ENCODE measurements at regions not wholly inside any gene's neighbourhood (a gene's known extent, or its start where the extent isn't known, plus 50 kb on each side); places are given as distances from the start of the nearest gene placed in this dataset.

DNA sequence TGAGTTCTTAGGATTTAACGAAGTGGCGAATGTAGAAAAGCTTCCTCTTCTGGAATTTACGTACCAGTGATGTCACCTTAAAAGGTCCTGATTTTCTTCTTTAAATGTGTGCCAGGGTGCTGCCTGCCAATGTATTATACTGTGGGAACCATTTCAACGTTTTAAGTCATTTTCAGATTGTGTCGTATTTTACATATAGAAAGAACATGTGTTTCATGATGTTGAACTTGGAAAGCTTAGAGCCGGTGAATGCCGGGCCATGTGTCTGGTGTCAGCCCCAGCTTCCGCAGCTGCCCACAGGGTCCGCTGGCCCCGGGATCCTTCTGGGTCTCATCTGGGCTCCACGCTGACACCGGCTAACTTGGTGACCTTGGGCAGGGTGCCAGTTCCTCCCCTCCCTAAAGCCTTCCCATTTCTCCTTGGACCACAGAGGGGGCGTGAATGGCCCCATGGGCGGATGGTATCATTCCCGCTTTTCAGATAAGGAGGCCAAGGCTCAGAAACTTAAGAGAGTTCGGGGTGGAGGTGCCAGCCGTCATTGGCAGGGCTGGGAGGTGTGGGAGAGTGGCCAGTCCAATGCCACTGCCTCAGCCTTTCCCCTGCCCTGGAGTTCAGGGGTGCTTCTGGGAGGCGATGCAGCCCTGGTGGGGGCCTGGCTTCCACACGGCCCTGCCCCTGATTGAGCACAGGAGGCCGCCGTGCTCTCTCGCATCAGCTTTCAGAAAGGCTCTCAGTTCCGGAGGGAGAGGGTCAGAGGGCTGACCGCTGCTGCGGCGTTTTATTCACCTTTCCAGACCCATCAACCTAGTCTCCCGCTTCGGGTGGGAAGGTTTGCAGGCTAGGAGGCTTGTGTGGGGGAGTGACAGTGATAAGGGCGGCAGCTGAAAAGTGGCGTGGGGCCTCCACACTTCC lies 68.8 kb upstream of the CIBAR2 start:
- TF ChIP-seq, protein P1, sequence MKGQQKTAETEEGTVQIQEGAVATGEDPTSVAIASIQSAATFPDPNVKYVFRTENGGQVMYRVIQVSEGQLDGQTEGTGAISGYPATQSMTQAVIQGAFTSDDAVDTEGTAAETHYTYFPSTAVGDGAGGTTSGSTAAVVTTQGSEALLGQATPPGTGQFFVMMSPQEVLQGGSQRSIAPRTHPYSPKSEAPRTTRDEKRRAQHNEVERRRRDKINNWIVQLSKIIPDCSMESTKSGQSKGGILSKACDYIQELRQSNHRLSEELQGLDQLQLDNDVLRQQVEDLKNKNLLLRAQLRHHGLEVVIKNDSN (IDR thresholded peaks at IDR 0.05; ENCODE audit: borderline replicate concordance, low read depth) = no peak
- TF ChIP-seq YY1 (IDR thresholded peaks at IDR 0.05; ENCODE audit: low read depth) (no peak), EZH2phosphoT487 (IDR thresholded peaks at IDR 0.05; ENCODE audit: borderline replicate concordance, low read depth) (no peak), CHD2 (IDR thresholded peaks at IDR 0.05; ENCODE audit: low read length, partially characterized antibody) (no peak), EP300 (IDR thresholded peaks at IDR 0.05; ENCODE audit: borderline replicate concordance in 1 of 2, low read depth in 1 of 2, low read length in 1 of 2) (no peak)
- TF ChIP-seq, protein P2, sequence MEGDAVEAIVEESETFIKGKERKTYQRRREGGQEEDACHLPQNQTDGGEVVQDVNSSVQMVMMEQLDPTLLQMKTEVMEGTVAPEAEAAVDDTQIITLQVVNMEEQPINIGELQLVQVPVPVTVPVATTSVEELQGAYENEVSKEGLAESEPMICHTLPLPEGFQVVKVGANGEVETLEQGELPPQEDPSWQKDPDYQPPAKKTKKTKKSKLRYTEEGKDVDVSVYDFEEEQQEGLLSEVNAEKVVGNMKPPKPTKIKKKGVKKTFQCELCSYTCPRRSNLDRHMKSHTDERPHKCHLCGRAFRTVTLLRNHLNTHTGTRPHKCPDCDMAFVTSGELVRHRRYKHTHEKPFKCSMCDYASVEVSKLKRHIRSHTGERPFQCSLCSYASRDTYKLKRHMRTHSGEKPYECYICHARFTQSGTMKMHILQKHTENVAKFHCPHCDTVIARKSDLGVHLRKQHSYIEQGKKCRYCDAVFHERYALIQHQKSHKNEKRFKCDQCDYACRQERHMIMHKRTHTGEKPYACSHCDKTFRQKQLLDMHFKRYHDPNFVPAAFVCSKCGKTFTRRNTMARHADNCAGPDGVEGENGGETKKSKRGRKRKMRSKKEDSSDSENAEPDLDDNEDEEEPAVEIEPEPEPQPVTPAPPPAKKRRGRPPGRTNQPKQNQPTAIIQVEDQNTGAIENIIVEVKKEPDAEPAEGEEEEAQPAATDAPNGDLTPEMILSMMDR (IDR thresholded peaks at IDR 0.05) = no peak
